ENCODE measurements at regions not wholly inside any gene's neighbourhood (a gene's known extent, or its start where the extent isn't known, plus 50 kb on each side); places are given as distances from the start of the nearest gene placed in this dataset.
"Not testable (repeated sequence)": the region's sequence is repeated elsewhere in the genome, so short reads cannot be mapped to it uniquely, and the experiment has no call there.

DNA sequence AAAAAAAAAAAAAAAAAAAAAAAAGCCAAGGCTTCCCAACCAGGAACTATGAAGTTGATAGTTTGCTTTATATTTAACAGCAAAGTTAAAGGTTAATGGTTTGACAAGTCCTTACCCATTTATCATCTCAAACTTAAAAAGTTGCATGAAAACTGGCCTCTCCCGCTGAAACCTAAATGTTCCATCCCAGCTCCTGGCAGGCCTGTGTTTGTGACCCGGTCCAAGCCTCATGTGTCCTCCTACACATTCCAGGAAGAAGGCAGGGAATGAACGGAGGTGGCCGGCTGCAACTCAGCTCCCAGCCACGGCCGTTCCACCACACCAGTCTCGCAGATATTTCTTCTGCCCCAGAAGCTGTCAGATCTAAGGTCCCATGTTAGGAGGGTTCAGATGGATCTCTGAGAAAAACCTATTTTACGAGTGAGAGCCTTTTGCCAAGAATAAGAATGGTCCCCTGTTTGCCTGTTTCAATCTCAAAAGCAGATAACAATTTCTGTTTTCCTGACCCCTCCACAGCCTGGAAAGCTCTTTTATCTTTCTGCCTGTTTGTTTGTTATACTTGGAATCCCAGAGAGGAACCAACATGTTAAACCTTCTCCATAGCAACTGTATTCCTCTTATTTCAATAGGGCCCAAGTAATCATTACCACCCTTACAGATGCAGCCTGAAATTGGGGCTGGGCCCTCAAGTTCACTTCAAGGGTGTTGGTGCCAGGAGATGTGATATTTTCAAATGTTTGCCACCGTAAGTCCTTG lies 56.5 kb downstream of the KCTD12 start:
- ChIA-PET CTCF (interaction anchor here (1.4 kb wide), 1 partner anchor 53 kb away, joined by 3 read pairs; no protein-coding TSS in a partner anchor), POLR2A (no interaction called here)
- DNase-seq (ENCODE audit: low read depth, low spot score), result no peak
- TF ChIP-seq, protein P1, sequence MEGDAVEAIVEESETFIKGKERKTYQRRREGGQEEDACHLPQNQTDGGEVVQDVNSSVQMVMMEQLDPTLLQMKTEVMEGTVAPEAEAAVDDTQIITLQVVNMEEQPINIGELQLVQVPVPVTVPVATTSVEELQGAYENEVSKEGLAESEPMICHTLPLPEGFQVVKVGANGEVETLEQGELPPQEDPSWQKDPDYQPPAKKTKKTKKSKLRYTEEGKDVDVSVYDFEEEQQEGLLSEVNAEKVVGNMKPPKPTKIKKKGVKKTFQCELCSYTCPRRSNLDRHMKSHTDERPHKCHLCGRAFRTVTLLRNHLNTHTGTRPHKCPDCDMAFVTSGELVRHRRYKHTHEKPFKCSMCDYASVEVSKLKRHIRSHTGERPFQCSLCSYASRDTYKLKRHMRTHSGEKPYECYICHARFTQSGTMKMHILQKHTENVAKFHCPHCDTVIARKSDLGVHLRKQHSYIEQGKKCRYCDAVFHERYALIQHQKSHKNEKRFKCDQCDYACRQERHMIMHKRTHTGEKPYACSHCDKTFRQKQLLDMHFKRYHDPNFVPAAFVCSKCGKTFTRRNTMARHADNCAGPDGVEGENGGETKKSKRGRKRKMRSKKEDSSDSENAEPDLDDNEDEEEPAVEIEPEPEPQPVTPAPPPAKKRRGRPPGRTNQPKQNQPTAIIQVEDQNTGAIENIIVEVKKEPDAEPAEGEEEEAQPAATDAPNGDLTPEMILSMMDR (IDR thresholded peaks at IDR 0.05; ENCODE audit: insufficient read depth, low read length, missing control alignments), result no peak
- no peak overlapping the region for H3K4me3 ChIP-seq (ENCODE audit: low read depth, low read length)

DNA sequence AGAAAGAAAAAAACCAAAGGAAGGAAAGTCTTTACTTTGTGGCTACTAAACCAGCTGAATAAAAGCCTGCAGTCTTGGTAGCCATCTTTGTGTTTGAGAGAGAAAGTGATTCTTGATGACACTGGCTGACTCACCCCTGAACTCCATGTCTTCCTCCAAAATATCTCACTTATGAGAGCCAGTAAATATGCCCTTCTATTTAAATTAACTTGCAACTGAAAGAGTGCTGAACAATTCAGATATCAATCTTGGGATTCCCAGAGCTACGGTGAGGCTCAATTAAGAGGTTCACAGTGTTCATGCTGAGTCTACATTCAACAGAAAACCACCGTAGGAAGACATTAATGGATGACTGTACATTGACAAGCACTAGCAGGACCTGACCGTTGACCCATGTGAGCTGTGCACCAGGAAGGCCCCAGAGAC lies 57.9 kb downstream of the KCTD12 start:
- no peak overlapping the region for H3K4me3 ChIP-seq (ENCODE audit: low read depth, low read length)
- TF ChIP-seq, protein P1 (IDR thresholded peaks at IDR 0.05; ENCODE audit: insufficient read depth, low read length, missing control alignments), result no peak
- CTCF ChIA-PET, result no interaction called here
- no peak for DNase-seq (ENCODE audit: low read depth, low spot score)
- POLR2A ChIA-PET, result no interaction called here

DNA sequence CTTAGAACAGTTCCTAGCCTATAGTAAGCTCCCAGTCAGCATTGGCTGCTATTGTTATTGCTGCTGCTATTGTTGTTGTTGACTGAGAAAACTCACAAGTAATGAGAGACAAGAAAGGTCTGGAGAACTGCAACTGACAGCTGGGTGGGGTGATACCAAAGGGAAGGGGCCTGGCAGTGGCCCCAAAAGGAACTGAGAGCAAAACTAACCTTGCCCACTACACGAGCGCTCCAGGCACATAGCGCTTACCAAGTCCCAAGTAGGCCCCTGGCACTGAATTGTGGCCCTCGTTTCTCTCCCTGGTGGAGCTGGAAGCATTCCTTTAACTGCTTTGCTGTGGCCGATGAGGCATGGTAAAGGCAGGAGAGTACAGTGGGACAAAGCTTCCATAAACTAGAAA lies 59.7 kb downstream of the KCTD12 start:
- TF ChIP-seq, protein P1 (IDR thresholded peaks at IDR 0.05; ENCODE audit: insufficient read depth, low read length, missing control alignments), result no peak
- no peak for DNase-seq (ENCODE audit: low read depth, low spot score)
- ChIA-PET POLR2A (no interaction called here), CTCF (interaction anchor here (0.5 kb wide), 1 partner anchor 153 kb away, joined by 3 read pairs; no protein-coding TSS in a partner anchor)
- no peak overlapping the region for H3K4me3 ChIP-seq (ENCODE audit: low read depth, low read length)

DNA sequence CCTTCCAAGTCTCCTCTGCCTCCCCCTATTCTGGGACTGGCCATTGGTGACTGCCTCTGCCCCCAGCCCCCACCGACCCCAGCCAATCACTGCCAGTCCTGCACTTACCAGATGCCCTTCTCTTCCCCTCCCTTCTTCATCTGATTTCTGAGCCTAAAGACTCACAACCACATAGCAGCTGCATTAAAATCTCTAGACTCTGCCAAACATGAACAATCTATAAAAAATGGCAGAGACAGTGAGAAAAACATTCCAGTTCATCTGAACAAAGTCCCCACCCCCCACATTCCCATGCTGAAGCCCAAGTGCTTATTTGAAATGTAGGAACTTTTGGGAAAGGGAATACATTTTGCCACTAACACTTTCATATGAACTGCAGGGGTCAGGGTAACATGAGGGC lies 60.8 kb downstream of the KCTD12 start:
- DNase-seq (ENCODE audit: low read depth, low spot score), result no peak
- TF ChIP-seq, protein P1 (IDR thresholded peaks at IDR 0.05; ENCODE audit: insufficient read depth, low read length, missing control alignments), result no peak
- H3K4me3 ChIP-seq (ENCODE audit: low read depth, low read length), result no peak overlapping the region
- ChIA-PET POLR2A (no interaction called here), CTCF (no interaction called here)

DNA sequence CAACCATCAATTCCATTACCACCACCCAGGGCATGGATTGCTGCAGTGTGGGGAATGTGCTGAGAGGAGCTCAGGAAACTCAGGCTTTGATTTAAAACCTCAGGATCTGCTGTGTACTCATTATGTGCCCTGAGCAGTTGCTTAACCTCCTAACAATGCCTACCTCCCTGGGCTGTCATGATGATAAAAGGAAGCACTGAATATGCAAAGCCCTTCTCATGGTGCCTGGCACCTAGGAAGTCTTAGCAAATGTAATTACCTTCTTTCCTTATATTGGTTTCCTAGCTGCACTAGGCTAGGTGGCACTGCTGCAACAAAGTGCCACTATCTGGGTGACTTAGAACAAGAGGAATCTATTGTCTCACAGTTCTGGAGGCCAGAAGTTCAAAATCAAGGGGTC lies 62.2 kb downstream of the KCTD12 start:
- ChIA-PET CTCF (no interaction called here), POLR2A (no interaction called here)
- TF ChIP-seq, protein P1 (IDR thresholded peaks at IDR 0.05; ENCODE audit: insufficient read depth, low read length, missing control alignments), result no peak
- H3K4me3 ChIP-seq (ENCODE audit: low read depth, low read length), result no peak overlapping the region
- DNase-seq (ENCODE audit: low read depth, low spot score), result no peak

DNA sequence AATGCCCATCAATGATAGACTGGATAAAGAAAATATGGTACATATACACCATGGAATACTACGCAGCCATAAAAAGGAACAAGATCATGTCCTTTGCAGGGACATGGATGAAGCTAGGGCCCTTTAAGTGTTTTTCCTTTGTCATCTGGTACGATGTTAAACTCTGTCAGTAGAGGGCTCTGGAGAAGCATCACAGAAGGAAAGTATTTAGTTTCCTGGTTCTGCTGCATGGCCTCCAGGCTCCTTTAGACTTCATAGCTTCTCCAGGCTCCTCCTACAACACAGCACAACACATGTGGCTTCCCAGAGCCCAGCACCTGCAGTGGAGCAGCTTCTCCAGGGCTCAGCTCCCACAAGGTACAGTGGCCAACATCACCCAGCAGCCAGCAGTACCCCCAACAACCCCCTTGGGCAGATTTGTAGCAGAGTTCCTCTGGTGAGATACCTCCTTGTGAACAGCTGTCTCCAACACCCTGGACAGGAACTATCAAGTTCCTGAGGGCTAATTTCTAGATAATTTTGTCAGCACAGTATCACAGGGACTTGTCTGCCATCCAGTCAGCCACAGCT lies 63.4 kb downstream of the KCTD12 start:
- no peak overlapping the region for H3K4me3 ChIP-seq (ENCODE audit: low read depth, low read length)
- DNase-seq (ENCODE audit: low read depth, low spot score), result no peak
- CTCF ChIA-PET, result interaction anchor here (0.8 to 1.2 kb wide), 2 partner anchors 9 to 157 kb away, joined by 3 to 4 read pairs; no protein-coding TSS in a partner anchor
- POLR2A ChIA-PET, result no interaction called here
- TF ChIP-seq, protein P1 (IDR thresholded peaks at IDR 0.05; ENCODE audit: insufficient read depth, low read length, missing control alignments), result peak; percentile 7

DNA sequence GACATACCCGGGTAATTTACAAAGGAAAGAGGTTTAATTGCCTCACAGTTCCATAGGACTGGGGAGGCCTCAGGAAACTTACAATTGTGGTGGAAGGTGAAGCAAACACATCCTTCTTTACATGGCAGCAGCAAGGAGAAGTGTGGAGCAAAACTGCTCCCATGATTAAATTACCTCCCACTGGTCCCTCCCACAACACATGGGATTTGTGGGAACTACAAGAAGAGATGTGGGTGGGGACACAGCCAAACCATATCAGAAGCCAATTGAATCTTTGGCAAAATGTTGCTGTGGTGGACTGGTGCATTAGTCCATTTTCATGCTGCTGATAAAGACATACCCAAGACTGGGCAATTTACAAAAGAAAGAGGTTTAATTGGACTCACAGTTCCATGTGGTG lies 65.0 kb downstream of the KCTD12 start:
- POLR2A ChIA-PET; DNase-seq (ENCODE audit: low read depth, low spot score); CTCF ChIA-PET; H3K4me3 ChIP-seq (ENCODE audit: low read depth, low read length): not testable (repeated sequence)

Data from AG04449 (cell line).